ENCODE measurements at regions not wholly inside any gene's neighbourhood (a gene's known extent, or its start where the extent isn't known, plus 50 kb on each side); places are given as distances from the start of the nearest gene placed in this dataset.

- TF ChIP-seq ILF3 (IDR thresholded peaks at IDR 0.05; ENCODE audit: borderline replicate concordance) (no peak), HDAC8 (tag; IDR thresholded peaks at IDR 0.05) (no peak), ZC3H8 (IDR thresholded peaks at IDR 0.05) (no peak; the same call in 1 of the 2 replicates), HEY1 (CRISPR knock-in tag; IDR thresholded peaks at IDR 0.05; ENCODE audit: borderline replicate concordance) (peak; percentile 8; the same call in 1 of the 2 replicates), SRSF3 (IDR thresholded peaks at IDR 0.05; ENCODE audit: insufficient read depth, low read length) (no peak), NR2C1 (IDR thresholded peaks at IDR 0.05) (peak; percentile 86), NR2C1 (tag; IDR thresholded peaks at IDR 0.05) (no peak; the same call in none of the 2 replicates), RREB1 (CRISPR knock-in tag; IDR thresholded peaks at IDR 0.05) (no peak), MBD2 (IDR thresholded peaks at IDR 0.05; ENCODE audit: borderline replicate concordance, low read depth) (peak; percentile 90), PHF20 (IDR thresholded peaks at IDR 0.05; ENCODE audit: partially characterized antibody) (no peak), CBX5 (IDR thresholded peaks at IDR 0.05; ENCODE audit: borderline replicate concordance, low read depth) (no peak; the same call in 1 of the 2 replicates), CBX1 (IDR thresholded peaks at IDR 0.05; ENCODE audit: low read depth) (peak; percentile 83), ZNF23 (CRISPR knock-in tag; IDR thresholded peaks at IDR 0.05) (0 out of 2 replicates have a peak, but pooled peaks have one; percentile 68), HOMEZ (CRISPR knock-in tag; IDR thresholded peaks at IDR 0.05) (no peak), POU5F1 (IDR thresholded peaks at IDR 0.05; ENCODE audit: borderline replicate concordance, low read depth, low read length, partially characterized antibody) (no peak)
- TF ChIP-seq, protein P1, sequence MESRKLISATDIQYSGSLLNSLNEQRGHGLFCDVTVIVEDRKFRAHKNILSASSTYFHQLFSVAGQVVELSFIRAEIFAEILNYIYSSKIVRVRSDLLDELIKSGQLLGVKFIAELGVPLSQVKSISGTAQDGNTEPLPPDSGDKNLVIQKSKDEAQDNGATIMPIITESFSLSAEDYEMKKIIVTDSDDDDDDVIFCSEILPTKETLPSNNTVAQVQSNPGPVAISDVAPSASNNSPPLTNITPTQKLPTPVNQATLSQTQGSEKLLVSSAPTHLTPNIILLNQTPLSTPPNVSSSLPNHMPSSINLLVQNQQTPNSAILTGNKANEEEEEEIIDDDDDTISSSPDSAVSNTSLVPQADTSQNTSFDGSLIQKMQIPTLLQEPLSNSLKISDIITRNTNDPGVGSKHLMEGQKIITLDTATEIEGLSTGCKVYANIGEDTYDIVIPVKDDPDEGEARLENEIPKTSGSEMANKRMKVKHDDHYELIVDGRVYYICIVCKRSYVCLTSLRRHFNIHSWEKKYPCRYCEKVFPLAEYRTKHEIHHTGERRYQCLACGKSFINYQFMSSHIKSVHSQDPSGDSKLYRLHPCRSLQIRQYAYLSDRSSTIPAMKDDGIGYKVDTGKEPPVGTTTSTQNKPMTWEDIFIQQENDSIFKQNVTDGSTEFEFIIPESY (CRISPR knock-in tag; IDR thresholded peaks at IDR 0.05), result no peak
- TF ChIP-seq, protein P2, sequence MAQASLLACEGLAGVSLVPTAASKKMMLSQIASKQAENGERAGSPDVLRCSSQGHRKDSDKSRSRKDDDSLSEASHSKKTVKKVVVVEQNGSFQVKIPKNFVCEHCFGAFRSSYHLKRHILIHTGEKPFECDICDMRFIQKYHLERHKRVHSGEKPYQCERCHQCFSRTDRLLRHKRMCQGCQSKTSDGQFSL (CRISPR knock-in tag; IDR thresholded peaks at IDR 0.05), result no peak
- TF ChIP-seq, protein P2 (tag; IDR thresholded peaks at IDR 0.05), result no peak
Measured at GRCh38 chr6:67888886-67889681, 746.0 kb upstream of the ADGRB3 start (continued).

All from K562 (cell line).